ENCODE measurements at regions not wholly inside any gene's neighbourhood (a gene's known extent, or its start where the extent isn't known, plus 50 kb on each side); places are given as distances from the start of the nearest gene placed in this dataset.

DNA sequence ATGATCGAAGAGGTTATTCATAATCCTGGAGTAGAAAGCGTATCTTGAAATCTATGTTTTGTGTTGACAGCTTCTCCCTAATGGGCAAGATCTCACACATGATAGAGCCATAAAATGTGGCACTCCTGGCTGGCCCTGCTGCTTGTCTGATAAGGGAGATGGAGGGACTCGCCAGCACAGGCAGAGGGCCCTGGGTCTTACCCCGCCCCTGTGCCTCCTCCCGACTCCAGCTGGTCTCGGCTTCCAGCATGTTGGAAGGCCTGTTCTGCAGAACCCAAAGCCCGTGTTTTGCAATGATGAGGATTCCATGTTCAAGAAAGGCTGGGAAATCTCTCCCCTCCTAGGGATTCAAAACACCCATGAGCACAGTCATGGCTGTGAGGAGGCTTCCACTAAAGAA, 106.7 kb upstream of the SDK2 start:
- CTCF ChIA-PET: no interaction called here
- ATAC-seq: peak; percentile 43; the same call in 1 of the 2 replicates
- TF ChIP-seq, protein P1, sequence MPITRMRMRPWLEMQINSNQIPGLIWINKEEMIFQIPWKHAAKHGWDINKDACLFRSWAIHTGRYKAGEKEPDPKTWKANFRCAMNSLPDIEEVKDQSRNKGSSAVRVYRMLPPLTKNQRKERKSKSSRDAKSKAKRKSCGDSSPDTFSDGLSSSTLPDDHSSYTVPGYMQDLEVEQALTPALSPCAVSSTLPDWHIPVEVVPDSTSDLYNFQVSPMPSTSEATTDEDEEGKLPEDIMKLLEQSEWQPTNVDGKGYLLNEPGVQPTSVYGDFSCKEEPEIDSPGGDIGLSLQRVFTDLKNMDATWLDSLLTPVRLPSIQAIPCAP (CRISPR knock-in tag; IDR thresholded peaks at IDR 0.05): no peak
- TF ChIP-seq SP1 (CRISPR knock-in tag; conservative IDR thresholded peaks at IDR 0.05): no peak
- TF ChIP-seq NFATC4 (CRISPR knock-in tag; IDR thresholded peaks at IDR 0.05): no peak
- no peak for TF ChIP-seq GABPB1 (CRISPR knock-in tag; IDR thresholded peaks at IDR 0.05)
- TF ChIP-seq, protein P2, sequence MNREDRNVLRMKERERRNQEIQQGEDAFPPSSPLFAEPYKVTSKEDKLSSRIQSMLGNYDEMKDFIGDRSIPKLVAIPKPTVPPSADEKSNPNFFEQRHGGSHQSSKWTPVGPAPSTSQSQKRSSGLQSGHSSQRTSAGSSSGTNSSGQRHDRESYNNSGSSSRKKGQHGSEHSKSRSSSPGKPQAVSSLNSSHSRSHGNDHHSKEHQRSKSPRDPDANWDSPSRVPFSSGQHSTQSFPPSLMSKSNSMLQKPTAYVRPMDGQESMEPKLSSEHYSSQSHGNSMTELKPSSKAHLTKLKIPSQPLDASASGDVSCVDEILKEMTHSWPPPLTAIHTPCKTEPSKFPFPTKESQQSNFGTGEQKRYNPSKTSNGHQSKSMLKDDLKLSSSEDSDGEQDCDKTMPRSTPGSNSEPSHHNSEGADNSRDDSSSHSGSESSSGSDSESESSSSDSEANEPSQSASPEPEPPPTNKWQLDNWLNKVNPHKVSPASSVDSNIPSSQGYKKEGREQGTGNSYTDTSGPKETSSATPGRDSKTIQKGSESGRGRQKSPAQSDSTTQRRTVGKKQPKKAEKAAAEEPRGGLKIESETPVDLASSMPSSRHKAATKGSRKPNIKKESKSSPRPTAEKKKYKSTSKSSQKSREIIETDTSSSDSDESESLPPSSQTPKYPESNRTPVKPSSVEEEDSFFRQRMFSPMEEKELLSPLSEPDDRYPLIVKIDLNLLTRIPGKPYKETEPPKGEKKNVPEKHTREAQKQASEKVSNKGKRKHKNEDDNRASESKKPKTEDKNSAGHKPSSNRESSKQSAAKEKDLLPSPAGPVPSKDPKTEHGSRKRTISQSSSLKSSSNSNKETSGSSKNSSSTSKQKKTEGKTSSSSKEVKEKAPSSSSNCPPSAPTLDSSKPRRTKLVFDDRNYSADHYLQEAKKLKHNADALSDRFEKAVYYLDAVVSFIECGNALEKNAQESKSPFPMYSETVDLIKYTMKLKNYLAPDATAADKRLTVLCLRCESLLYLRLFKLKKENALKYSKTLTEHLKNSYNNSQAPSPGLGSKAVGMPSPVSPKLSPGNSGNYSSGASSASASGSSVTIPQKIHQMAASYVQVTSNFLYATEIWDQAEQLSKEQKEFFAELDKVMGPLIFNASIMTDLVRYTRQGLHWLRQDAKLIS (CRISPR knock-in tag; IDR thresholded peaks at IDR 0.05; ENCODE audit: borderline replicate concordance): no peak
- no peak for TF ChIP-seq ATF6 (CRISPR knock-in tag; IDR thresholded peaks at IDR 0.05)
- TF ChIP-seq PRDM15 (CRISPR knock-in tag; IDR thresholded peaks at IDR 0.05): no peak
- no peak for TF ChIP-seq FOXK1 (CRISPR knock-in tag; IDR thresholded peaks at IDR 0.05)
- TF ChIP-seq OVOL2 (CRISPR knock-in tag; IDR thresholded peaks at IDR 0.05; ENCODE audit: borderline replicate concordance): no peak
- TF ChIP-seq ZMAT4 (CRISPR knock-in tag; IDR thresholded peaks at IDR 0.05): no peak
- no peak for TF ChIP-seq USF2 (CRISPR knock-in tag; IDR thresholded peaks at IDR 0.05)
- TF ChIP-seq USF1 (CRISPR knock-in tag; IDR thresholded peaks at IDR 0.05): no peak
- TF ChIP-seq FOXP1 (CRISPR knock-in tag; IDR thresholded peaks at IDR 0.05; ENCODE audit: borderline replicate concordance): no peak
- TF ChIP-seq SMAD3 (CRISPR knock-in tag; IDR thresholded peaks at IDR 0.05; ENCODE audit: borderline replicate concordance): no peak
- no peak for TF ChIP-seq JAZF1 (CRISPR knock-in tag; IDR thresholded peaks at IDR 0.05)
- Mint-ChIP-seq H3K36me3 (no peaks in the 10 kb centered on the region), H3K27ac (no peak overlapping the region), H3K9me3 (no peaks in the 10 kb centered on the region), H3K27me3 (ENCODE audit: low read depth) (peaks cover 13% of the 10 kb centered on the region), H3K4me3 (no peak overlapping the region), H3K4me1 (peaks cover 12% of the 10 kb centered on the region)
- DNase-seq (ENCODE audit: low spot score): no peak
- POLR2A ChIA-PET: interaction anchor here (0.6 kb wide), 1 partner anchor 410 kb away, joined by 3 read pairs; no protein-coding TSS in a partner anchor
